PC-3 (cell line): ENCODE measurements at regions not wholly inside any gene's neighbourhood (a gene's known extent, or its start where the extent isn't known, plus 50 kb on each side); places are given as distances from the start of the nearest gene placed in this dataset.
A peak's percentile ranks its signal among the peaks of the same experiment; 100 is the strongest.

Experiments used
- ATAC-seq: fragments of 200-7000 bp; cut with Tn5 transposase; 2 replicates; pipeline ENCODE4 v1.9.1; 2020; ENCODE audit warnings: mild to moderate bottlenecking, moderate library complexity
- BruUV-seq: library from RNA; stranded (reverse); fragments of 400-500 nt; replicated peaks from 2 replicates; lab custom pipeline; 2021; lab: Mats Ljungman, UMichigan
- CTCF ChIA-PET: fragments of 300-600 bp; sonication (Branson Sonifier 250); formaldehyde crosslinking; loops from one replicate; lab custom pipeline; 2022; ENCODE audit warnings: antibody characterized with exemption; lab: Charles Lee
- POLR2A ChIA-PET: fragments of 300-600 bp; sonication (Branson Sonifier 250); formaldehyde crosslinking; loops from one replicate; lab custom pipeline; 2022; ENCODE audit warnings: antibody characterized with exemption; ENCODE audit not compliant: unreplicated experiment; lab: Charles Lee
- DNase-seq: peaks from one replicate; pipeline ENCODE4 v3.0.0-alpha.2; 2015
- H2AFZ ChIP-seq: fragments of 300-600 bp; sonication (generic); 2 replicates; pipeline ENCODE4 v1.6.0; 2016; ENCODE audit warnings: antibody characterized with exemption, low read length
- H3F3A ChIP-seq: fragments of 300-600 bp; sonication (generic); one replicate; pipeline ENCODE4 v1.6.0; 2017; ENCODE audit warnings: antibody characterized with exemption, low read length, control low read depth, mild to moderate bottlenecking; ENCODE audit not compliant: unreplicated experiment
- H3K27ac ChIP-seq: fragments of 300-600 bp; sonication (generic); 2 replicates; pipeline ENCODE4 v1.5.1; 2016; ENCODE audit warnings: mild to moderate bottlenecking, low read length
- H3K27me3 ChIP-seq: fragments of 300-600 bp; sonication (generic); 2 replicates; pipeline ENCODE4 v1.6.1; 2016; ENCODE audit warnings: low read length, mixed read lengths
- H3K36me3 ChIP-seq: fragments of 300-600 bp; sonication (generic); 2 replicates; pipeline ENCODE4 v1.6.1; 2016; ENCODE audit warnings: low read depth, mixed run types, low read length, mixed read lengths
- H3K4me1 ChIP-seq: fragments of 300-600 bp; sonication (generic); 2 replicates; pipeline ENCODE4 v1.5.1; 2016; ENCODE audit warnings: low read length; ENCODE audit not compliant: insufficient read depth
- H3K4me2 ChIP-seq: fragments of 300-600 bp; sonication (generic); 2 replicates; pipeline ENCODE4 v1.6.0; 2016; ENCODE audit warnings: low read length
- H3K4me3 ChIP-seq: fragments of 300-600 bp; sonication (generic); 2 replicates; pipeline ENCODE4 v1.5.1; 2016; ENCODE audit warnings: mild to moderate bottlenecking, low read length, mixed read lengths
- H3K79me2 ChIP-seq: fragments of 300-600 bp; sonication (generic); 2 replicates; pipeline ENCODE4 v1.6.1; 2017; ENCODE audit warnings: low read length, mixed read lengths
- H3K9ac ChIP-seq: fragments of 300-600 bp; sonication (generic); 2 replicates; pipeline ENCODE4 v1.6.0; 2016; ENCODE audit warnings: mild to moderate bottlenecking, low read length
- H3K9me2 ChIP-seq: fragments of 300-600 bp; sonication (generic); replicated peaks from 2 replicates; pipeline ENCODE4 v1.6.1; 2016; ENCODE audit warnings: mixed run types, low read length, mixed read lengths
- H3K9me3 ChIP-seq: fragments of 300-600 bp; sonication (generic); 2 replicates; pipeline ENCODE4 v1.6.1; 2016; ENCODE audit warnings: low read length, mixed read lengths
- H4K20me1 ChIP-seq: fragments of 300-600 bp; sonication (generic); 2 replicates; pipeline ENCODE4 v1.6.1; 2016; ENCODE audit warnings: low read length, mixed read lengths
- CTCF ChIP-seq: fragments of 300-600 bp; sonication (generic); conservative IDR thresholded peaks from 2 replicates; pipeline ENCODE4 v1.5.1; 2017; ENCODE audit warnings: antibody characterized with exemption, low read depth, mild to moderate bottlenecking, low read length
- EZH2 ChIP-seq: fragments of 300-600 bp; sonication (generic); IDR thresholded peaks from one replicate; pipeline ENCODE4 v1.6.1; 2017; ENCODE audit warnings: antibody characterized with exemption, mild to moderate bottlenecking, low read length; ENCODE audit not compliant: unreplicated experiment
- EZH2phosphoT487 ChIP-seq: fragments of 300-600 bp; sonication (generic); IDR thresholded peaks from 2 replicates; pipeline ENCODE4 v1.6.1; 2018; ENCODE audit warnings: mild to moderate bottlenecking, antibody characterized with exemption, low read length, borderline replicate concordance
- intact Hi-C: fragments of 100-400 bp; cut with micrococcal nuclease; formaldehyde crosslinking; loops from 2 replicates; pipeline ENCODE4 v1.9.0; 2023

DNA sequence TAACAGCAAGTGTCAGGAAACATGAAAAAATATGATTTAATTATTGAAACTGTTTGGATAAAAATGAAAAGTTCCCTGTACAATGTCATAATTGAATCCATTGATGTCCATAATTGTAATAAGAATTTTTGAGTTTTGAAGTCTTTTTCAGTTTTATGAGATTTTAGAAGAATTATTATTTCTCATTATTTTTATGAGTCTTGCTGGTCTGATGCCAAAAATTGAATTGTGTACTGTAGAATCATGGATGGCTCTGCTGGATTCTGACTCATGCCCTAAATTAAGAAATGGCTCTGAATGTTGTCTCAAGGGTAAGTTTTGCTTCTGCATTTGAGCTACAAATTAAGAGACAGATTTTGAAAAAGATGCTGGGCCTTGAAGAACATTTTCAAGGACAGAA, 132.8 kb upstream of the MAP9 start:
- Histone ChIP-seq H3K79me2 (no peaks in the 10 kb centered on the region), H3K4me2 (no peak overlapping the region), H3K4me1 (no peaks in the 10 kb centered on the region), H3K9ac (no peak overlapping the region), H3K9me2 (no peaks in the 10 kb centered on the region), H3K4me3 (no peak overlapping the region), H2AFZ (no peak overlapping the region), H3K27me3 (no peaks in the 10 kb centered on the region), H3K36me3 (no peaks in the 10 kb centered on the region), H3K27ac (no peak overlapping the region), H3F3A (no peaks in the 10 kb centered on the region), H3K9me3 (no peaks in the 10 kb centered on the region), H4K20me1 (no peaks in the 10 kb centered on the region)
- DNase-seq = peak; percentile 25
- TF ChIP-seq EZH2phosphoT487 = no peak
- TF ChIP-seq CTCF = no peak
- no peak for TF ChIP-seq EZH2
- intact Hi-C loops = no loop called here
- ChIA-PET POLR2A (no interaction called here), CTCF (no interaction called here)
- ATAC-seq = no peak
- no TSS peak for BruUV-seq

GRCh38 chr4:155506745-155507144, 130.0 kb upstream of the MAP9 start:
- Histone ChIP-seq H2AFZ (no peak overlapping the region), H4K20me1 (no peaks in the 10 kb centered on the region), H3K4me3 (no peak overlapping the region), H3K9me2 (no peaks in the 10 kb centered on the region), H3K79me2 (no peaks in the 10 kb centered on the region), H3K27me3 (no peaks in the 10 kb centered on the region), H3K9me3 (no peaks in the 10 kb centered on the region), H3K36me3 (no peaks in the 10 kb centered on the region), H3K9ac (no peak overlapping the region), H3F3A (no peaks in the 10 kb centered on the region), H3K27ac (no peak overlapping the region), H3K4me1 (no peaks in the 10 kb centered on the region), H3K4me2 (no peak overlapping the region)
- DNase-seq (no peak), ATAC-seq (no peak)
- intact Hi-C loops = no loop called here
- ChIA-PET CTCF (no interaction called here), POLR2A (no interaction called here)
- no peak for TF ChIP-seq CTCF
- no peak for TF ChIP-seq EZH2phosphoT487
- TF ChIP-seq EZH2 = no peak
- no TSS peak for BruUV-seq

GRCh38 chr4:155505321-155505720, 128.6 kb upstream of the MAP9 start:
- no peaks in the 10 kb centered on the region for H3K27me3 ChIP-seq
- no peaks in the 10 kb centered on the region for H3K79me2 ChIP-seq
- H3K9me2 ChIP-seq = no peaks in the 10 kb centered on the region
- H3K4me1 ChIP-seq = no peaks in the 10 kb centered on the region
- CTCF ChIA-PET = no interaction called here
- no peak overlapping the region for H2AFZ ChIP-seq
- H3K4me2 ChIP-seq = no peak overlapping the region
- no peak overlapping the region for H3K27ac ChIP-seq
- no peak overlapping the region for H3K9ac ChIP-seq
- H3F3A ChIP-seq = no peaks in the 10 kb centered on the region
- no peaks in the 10 kb centered on the region for H3K36me3 ChIP-seq
- H4K20me1 ChIP-seq = no peaks in the 10 kb centered on the region
- no peak for TF ChIP-seq EZH2phosphoT487
- no peak for TF ChIP-seq EZH2
- TF ChIP-seq CTCF = no peak
- POLR2A ChIA-PET = no interaction called here
- DNase-seq (no peak), ATAC-seq (no peak)
- BruUV-seq = no TSS peak
- no peak overlapping the region for H3K4me3 ChIP-seq
- H3K9me3 ChIP-seq = no peaks in the 10 kb centered on the region
- intact Hi-C loops = no loop called here
